NAMALWA (cell line): ENCODE measurements at regions not wholly inside any gene's neighbourhood (a gene's known extent, or its start where the extent isn't known, plus 50 kb on each side); places are given as distances from the start of the nearest gene placed in this dataset.

Source experiments
- DNase-seq: peaks from one replicate; pipeline ENCODE4 v3.0.0-alpha.2; 2015; ENCODE audit warnings: low spot score

DNA sequence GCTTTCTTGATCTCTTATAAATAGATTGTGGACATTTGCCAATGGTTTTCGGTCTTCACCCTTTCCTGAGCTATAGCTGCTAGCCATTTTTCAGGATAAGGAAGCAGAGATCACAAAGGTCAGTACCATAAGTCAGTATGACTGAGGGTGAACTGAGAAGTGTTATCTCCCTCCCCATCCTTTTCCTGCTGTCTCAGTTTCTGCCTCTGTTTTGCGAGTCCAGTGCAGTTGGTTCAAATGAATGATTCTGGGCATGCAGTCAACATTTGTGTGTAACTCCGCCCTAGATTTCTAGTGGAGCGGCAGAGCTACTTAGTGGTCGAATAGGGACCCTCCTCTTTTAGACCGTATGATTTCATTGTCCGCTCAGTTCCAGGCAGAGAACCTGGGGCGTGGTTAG is 460.8 kb upstream of the ARGLU1 start:
- DNase-seq, result no peak

- no peak for DNase-seq
Measured at GRCh38 chr13:107025991-107026390, 458.1 kb upstream of the ARGLU1 start.

GRCh38 chr13:107023335-107023734 is 455.4 kb upstream of the ARGLU1 start:
- DNase-seq, result no peak

DNA sequence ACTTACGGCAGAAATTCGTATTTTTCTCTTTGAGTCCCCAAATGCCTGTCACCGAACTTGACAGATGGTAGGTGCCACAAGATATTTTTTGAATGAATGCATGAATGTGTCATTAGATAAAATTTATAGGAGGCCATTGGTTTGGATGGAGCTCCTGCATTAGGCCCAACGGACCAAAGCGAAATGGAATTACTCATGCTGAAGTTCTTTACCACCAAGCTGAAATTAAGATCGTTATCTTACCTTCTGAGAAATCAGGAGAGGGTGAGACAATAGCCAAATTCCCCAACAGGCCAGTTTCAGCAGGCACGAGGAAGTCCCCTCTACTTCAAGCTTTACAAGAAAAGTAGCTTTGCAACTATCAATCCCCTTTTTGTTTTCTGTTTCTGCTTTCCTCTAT is 452.5 kb upstream of the ARGLU1 start:
- DNase-seq, result no peak

DNA sequence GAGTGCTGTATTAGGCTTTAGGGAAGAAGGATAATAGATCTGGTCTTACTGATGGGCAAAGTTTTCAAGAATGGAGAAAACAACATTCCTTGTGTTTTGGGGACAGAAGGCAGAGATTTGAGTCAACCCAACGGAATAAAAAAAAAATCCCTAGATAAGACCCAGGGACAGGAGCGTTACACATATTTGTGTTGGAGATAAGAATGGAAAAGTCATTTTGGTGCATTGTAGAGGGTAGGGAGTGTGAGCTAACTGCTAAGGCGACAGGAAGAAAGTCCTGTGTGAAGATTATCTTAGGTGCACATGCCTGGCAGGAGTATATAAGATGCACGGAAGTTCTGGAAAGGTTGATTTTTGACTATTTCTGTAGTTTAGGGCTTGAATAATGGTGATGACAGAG is 450.3 kb upstream of the ARGLU1 start:
- DNase-seq, result no peak

- no peak for DNase-seq
Measured at GRCh38 chr13:107006661-107007060, 438.7 kb upstream of the ARGLU1 start.

GRCh38 chr13:107005577-107005976 is 437.6 kb upstream of the ARGLU1 start:
- DNase-seq, result no peak

GRCh38 chr13:107003911-107004310 is 436.0 kb upstream of the ARGLU1 start:
- DNase-seq, result no peak

DNA sequence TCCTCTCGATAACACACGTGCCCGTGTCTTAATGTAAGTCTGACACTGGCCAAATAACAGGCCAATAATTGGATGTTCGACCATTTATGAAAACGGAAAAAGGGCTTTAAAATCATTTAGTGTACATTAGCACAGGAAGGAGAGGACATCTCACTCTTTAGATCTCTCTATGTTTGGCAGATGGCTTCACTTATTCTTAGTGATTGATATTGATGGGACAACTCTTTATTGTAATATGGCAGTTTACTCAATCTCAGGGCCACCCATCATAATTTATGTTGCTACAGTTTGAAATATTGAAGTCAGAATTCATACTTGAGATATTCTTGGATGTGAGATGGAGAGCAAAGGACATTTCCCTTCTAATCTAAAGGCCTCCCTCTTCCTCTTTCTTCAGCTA is 430.7 kb upstream of the ARGLU1 start:
- no peak for DNase-seq

- no peak for DNase-seq
Measured at GRCh38 chr13:106997696-106998095, 429.8 kb upstream of the ARGLU1 start.

DNA sequence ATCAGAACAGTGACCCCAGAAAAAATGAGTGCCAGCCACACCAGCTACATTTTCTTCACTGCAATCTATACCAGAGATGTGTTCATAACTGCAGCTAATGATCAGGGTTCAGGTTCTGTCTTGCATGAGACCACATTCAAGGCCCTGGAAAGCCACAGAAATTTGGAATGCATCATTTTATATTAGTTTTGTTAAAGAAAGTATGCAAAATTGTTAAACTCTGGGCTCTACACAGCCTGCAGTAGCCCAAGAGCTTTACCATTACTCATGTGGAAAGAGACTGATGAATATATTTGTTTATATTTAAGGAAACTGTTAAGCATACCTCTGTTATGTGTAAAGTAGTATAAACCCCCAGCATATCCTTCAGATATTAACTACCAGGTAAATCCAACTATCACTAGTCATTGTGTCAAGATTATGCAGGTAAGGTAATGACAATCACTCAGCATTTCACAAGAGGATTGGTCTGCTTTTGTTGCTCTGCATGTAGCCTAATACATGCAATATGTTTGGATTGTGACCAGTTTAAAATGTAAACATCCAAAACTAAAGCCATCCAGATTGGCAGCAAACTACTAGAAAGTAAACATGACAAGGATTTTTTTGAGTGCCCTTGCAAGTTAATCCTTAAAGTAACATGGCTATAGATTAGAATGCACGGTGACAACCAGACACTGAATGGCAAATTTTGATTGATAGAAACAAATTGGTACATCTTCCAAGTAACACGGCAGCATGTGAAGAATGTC is 429.1 kb upstream of the ARGLU1 start:
- no peak for DNase-seq

- DNase-seq, result no peak
Measured at GRCh38 chr13:106990594-106990993, 422.7 kb upstream of the ARGLU1 start.

DNA sequence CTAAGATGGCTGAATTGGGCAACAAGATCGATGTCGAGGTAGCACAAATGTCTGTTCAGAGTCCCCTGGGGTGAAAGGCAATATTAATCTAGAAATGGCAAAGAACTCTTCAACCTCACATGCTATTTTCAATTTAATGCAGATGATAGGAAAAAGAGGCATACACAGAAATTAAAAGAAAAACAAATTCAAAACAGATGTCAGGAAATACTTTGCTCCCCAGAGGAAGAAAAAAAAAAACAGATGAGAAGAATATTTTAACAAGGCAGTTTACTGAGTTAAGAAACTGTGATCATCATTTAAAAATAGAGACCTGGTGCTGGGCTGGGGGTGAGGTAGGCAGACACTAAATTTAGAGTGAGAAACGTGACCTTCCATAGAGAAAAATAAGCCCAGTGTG is 421.9 kb upstream of the ARGLU1 start:
- no peak for DNase-seq

DNA sequence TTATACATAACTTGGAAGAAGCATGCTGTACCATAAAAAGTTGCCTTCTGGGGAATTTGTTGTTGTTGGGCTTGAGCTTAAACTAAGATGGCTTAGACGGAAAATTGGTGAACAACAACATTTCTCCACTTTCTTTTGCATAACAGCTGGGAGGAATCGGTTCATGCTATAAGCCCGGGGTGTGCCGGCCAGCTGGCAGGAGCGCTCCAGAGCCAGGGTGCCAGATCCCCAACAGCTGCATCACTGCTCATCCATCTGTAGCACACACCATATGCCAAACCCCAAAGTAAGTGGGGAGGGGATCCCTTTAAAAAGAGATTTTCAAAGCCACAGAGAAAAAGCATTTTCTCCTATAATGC is 419.5 kb upstream of the ARGLU1 start:
- no peak for DNase-seq

- no peak for DNase-seq
Measured at GRCh38 chr13:106986687-106987426, 418.9 kb upstream of the ARGLU1 start.

DNA sequence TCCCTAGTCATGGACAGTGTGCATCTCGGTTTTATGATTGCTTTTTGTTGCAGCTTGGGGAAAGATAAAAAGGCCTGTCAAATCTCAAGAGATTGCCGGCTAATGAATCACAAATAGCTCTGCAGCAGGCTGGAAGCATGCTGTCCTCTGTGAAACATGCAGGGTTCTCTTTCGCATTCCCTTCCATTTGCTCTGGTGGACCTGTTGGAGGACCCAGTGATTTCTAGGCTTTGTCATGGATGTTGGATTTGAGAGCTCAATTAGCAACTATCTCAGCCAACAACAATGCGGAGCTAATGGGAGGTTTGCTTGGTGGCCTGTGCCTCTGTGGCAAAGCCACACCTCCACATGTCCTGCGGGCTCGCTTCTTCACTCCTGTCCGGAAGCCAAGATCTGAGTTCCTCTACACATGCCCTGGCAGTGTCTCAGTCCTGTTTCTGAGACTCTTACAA is 418.1 kb upstream of the ARGLU1 start:
- no peak for DNase-seq

DNA sequence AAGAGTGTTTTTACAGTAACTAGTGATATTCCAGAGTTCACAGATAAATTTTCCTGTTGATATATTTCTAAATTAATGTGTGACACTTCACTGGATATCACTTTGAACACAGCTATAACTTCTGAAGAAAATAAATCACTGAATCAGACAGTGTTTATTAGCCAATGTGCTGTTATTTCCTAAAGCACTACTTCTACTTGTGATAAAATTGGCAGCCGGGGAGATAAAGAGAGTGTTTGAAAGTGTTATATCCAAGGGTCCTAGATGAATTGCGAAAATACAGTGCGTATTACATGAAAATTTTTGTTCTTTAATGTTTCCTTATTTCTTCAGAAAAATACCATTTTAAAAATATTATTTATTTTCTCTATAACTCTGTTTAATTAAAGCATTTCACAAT is 417.5 kb upstream of the ARGLU1 start:
- DNase-seq, result no peak

DNA sequence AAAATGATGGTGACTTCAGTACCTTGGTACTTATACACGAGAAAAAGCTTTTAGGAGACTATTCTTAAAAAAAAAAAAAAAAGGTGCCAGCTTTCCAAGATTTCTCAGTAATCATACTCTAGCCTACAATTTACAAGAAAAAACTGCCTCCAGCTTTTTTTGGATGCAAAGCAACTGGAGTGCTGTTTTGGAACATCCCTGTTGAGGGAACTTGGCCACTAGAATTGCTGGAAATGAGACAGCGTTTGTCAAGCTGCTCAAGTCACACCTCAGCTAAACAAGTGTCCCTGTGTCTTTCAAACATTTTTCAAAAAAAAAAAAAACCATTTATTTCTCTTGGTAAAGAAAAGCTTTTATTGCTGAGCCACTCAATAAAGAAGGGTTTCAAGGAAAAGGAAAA is 413.1 kb upstream of the ARGLU1 start:
- DNase-seq, result no peak

DNA sequence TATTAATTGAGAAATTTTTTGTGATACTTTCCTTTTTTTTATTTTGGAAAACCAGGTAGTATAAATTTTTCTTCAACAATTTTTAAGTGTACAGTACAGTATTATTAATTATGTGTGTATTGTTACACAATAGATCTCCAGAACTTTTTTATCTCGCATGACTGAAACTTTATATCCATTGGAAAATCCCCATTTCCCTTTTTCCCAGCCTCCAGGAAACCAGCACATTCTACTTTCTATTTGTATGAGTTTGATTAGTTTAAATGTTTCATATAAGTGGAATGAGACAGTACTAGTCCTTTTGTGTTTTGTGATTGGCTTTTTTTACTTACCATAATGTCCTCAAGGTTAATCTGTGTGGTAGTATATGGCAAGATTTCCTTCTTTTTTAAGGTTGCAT is 399.5 kb upstream of the ARGLU1 start:
- no peak for DNase-seq

DNA sequence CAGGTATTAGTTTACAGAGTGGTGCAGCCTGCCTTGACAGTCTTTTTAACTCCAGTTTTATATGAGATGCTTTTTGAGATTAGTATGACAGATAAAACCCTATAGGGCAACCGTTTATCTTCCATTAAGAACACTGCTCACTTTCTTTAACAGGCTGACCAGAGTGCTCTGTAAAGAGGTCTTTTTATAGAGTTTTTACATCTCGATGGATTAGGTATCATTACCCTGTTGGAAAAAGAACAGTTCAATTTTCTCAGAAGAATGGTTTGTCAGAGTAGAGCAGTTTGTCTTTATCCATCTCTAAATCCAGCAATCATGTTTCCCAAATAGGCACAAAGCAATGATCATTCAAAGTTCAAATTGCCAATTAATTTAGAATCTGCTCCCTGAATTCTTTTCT is 395.2 kb upstream of the ARGLU1 start:
- no peak for DNase-seq

DNA sequence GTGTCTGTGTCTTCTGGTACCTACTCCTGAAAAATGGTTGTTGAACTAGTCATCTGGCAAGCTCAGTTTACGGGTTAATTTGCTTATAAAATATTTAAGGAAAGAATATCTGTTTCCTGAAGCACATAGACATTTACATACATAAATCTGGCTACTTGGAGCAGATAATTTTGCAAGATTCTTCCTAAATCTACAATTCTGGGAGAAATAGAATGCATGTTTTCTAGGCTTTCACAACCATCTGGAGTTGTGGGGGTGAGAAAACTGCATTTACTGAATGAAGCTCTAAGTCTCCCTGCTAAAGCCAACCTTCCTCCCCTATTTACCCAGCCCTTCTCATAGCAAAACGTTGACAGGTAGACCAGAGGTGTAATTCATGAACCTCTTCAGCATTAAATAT is 393.7 kb upstream of the ARGLU1 start:
- DNase-seq, result no peak

- no peak for DNase-seq
Measured at GRCh38 chr13:106961216-106961615, 393.3 kb upstream of the ARGLU1 start.

DNA sequence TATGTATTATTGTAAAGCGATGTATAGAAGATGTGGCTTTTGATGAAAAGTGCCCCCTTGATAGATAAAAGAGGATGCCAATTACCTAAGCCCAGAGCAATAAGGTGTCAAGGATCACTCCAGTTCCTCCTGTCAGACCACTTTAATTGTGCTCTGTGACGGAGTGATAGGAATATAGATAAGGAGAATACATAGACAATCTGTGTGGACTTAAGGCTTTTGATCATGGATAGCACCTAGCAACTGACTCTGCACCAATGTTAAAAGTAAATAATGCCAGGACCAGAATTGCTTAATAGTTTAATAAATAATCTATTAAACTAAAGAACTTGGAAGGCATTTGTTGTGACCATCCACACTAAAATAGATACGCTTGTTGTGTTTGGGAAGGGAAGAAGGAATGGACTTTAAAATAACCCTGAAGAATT is 390.7 kb upstream of the ARGLU1 start:
- no peak for DNase-seq

DNA sequence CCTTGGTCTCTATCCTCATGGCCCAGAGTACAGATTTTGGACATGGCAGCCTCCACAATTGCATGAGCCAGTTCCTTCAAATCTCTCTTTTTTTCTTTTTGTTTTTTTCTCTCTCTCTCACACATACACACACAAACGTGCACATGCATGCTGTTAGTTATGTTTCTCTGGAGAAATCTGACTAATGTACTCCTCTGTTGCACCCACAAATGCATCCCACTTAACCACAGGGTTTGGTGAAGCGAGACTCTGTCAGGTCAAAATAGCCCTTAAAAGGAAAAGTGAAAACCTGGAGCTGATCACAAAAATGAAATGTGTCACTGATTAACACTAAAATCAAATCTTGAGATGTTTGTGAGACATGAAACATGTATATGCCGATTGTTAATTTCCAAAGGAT is 374.6 kb upstream of the ARGLU1 start:
- DNase-seq, result no peak
